ENCODE measurements at regions not wholly inside any gene's neighbourhood (a gene's known extent, or its start where the extent isn't known, plus 50 kb on each side); places are given as distances from the start of the nearest gene placed in this dataset.

DNA sequence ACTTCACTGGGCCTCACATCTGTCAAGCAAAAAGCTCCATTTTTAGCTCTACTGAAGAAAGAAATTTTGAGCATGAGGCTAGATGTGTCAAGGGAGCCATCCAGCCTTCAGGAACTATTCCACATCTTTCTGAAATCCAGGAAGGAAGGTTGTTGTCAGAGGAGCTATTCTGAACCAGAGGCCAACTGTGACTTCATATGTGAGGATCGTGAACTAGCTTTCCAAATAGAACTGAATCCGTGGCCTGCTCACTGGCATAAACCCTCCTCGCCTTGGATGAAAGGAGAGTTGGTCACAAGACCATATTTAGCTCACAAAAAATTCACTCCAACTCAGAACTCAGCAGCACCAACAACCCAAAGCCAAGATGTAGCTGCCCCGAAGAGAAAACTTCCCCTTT, 195.8 kb downstream of the FOXO1 start:
- FAIRE-seq, result no peak

DNA sequence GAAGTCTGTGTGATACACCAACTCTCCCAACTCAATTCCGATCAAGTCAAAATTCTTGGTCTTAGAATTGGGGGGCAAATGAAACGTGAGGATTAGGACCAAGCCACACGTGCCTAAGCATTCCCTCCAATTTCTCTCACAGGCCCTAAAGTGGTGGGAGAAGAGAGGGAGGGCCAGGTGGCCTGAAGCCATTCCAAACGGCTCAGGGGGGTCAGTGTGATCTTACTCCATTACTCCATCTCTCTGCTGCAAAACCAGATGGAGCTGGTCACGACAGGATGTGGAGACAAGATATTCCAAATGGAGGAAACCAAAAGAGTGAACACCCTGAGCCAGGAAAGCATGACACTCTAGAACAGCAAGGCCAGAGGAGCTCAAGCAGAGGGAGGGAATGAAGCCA, 195.4 kb downstream of the FOXO1 start:
- no peak for FAIRE-seq

DNA sequence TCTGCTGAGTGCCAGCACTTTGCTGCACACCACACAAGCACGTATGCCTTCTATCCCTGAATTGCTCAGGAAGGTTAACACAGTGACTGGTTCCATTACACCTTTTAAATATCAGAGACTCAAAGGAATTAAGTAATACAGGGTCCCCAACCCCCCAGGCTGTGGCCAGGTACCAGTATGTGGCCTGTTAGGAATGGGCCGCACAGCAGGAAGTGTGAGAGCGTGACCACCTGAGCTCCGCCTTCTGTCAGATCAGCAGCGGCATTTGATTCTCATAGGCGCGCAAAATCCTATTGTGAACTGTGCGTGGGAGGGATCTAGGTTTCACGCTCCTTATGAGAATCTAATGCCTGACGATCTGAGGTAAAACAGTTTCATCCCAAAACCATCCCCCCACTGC, 194.5 kb downstream of the FOXO1 start:
- FAIRE-seq, result no peak

DNA sequence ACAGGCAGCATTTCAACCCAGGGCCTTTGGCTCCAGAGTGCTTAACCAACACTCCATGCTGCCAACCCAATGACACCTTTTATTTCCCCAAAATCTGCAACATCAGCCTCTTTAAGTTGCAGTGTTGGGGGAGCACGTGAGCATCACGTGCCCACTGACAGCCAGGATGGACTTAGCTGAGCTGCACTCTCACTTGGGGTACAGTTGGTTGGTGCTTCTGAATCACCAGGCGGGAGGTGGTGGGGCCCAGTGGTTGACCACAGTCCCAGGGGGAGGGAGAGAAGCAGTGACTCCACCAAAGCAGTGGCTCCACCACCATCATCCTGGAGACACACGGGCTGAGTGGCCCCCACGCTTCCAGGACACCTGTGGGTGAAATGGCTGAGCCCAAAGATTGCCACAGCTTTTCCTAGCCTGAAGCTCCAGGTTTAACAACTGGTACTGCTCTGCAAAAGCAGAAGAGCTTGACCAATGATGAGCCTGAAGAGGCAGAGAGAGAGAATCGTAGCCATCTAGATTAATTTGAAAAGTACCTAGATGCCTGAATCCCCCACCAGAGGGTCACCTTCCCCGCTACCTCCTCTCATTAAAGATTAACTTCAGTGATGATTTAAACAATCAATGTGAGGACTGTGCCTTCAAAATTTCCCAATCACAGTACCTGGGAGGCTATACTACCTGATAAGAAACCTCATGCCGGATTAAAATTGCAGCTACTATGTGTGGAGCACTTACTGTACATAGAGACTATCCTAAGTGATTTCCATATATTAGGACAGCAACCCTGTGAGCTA, 193.8 kb downstream of the FOXO1 start:
- no peak for FAIRE-seq

DNA sequence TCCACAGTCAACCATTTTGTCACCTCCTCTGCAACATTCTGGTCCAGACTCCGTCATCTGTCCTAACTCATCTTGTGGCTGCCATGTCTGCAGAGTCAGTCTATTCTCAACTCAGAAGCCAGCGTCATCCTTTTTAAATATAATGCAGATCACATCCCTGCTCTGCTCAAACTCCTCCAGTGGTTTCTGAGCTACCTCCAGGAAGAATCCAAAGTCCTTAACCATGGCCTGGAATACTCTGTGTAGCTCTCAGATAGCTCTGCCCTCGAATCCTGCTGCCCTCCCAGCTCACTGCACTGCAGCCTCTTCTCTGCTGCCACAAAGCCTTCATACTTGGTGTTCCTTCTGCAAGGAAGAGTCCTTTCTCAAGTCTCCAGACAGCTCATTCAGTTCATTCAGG, 190.8 kb downstream of the FOXO1 start:
- no peak for FAIRE-seq

DNA sequence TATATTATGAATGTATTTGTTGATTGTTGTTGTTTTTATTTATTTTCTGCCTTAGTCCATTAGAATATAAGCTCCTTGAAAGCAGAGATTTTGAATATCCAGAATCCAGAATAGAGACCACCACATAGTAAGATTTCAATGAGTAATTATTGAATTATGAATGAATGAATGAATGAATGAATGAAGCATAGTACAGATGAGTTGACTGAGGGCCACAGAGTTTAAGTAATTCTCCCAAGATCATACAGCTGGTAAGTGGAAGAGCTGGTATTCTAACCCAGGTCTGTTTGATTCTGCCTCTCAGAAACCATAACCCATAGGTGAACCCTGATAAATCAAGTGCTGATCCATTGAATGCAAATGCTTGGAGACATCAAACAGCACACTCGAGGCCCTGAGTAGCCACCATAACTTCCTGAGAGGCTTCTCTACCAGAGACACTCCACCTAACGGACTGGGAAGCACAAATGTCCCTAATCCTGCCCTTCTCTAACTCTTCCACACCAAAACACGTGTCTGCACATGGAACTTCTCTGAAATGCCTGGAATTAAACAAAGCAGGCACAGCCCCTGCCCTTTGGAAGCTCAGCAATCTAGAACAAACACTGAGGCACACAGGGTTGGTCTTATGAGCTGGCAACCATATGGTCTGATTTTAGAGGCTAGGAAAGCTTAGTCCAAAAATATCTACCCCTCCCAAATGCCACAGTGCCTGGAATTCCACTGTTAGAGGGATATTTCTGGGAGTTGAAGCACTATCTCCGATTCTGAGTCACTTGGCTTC, 190.1 kb downstream of the FOXO1 start:
- no peak for FAIRE-seq

DNA sequence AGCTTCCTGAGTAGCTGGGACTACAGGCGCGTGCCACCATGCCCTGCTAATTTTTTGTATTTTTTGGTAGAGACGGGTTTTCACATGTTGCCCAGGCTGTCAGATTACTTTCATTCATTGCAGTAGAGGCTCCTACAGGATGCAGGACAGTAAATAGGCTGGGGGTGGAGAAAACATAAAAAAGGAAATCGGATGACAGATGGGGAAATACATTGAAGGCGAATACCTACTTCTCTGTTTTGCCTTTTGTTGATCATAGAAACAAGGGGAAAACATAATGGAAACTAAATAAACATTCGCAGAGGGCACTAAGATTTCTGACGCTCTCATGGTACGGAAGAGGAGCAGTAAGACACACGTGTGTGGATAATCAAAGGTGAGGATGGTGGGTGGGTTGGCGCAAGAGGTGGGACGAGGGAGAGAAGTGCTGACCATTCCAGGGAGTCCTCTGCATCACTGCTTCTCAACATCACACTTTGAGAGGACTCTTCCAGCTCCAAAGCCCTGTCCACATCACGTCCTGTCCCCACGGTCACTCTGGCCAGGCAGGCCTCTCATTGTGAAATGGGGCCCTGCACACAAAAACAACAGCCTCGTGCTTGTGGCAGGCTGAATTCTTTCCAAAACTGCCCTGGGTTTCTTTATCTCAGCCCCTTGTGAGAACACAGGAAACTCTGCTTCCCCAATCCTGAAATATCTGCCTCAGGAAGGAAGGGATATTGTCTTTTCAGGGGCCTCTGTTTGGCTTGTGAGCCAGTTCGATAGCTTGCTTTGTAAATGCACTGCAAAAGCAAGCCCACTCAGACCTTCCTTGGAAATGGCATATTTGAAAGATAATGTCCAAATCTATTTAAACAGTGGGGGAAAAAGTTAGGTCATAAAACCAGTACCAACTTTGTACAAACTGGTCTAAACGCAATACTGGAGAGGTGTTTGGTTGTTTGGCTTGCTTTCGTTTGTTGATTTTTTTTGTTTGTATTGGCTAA, 188.5 kb downstream of the FOXO1 start:
- no peak for FAIRE-seq

DNA sequence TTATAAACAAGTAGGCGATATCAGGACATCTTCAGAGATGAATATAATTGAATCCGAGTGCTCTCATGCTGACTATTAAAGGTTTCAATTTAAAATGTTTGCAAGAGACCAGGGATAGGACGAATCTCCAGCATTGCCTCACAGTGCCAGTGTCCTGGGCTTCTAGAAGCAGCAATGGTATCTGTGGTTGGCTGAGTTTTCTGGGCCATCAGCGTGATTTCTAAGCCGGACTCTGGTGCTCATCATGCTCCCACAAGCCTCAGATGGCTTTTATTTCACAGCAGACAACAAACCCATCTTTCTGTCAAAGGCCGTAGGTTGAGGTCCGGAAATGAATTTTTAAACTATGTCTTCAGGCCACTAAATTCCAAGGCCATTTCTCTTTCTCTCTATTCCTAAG, 187.7 kb downstream of the FOXO1 start:
- no peak for FAIRE-seq

DNA sequence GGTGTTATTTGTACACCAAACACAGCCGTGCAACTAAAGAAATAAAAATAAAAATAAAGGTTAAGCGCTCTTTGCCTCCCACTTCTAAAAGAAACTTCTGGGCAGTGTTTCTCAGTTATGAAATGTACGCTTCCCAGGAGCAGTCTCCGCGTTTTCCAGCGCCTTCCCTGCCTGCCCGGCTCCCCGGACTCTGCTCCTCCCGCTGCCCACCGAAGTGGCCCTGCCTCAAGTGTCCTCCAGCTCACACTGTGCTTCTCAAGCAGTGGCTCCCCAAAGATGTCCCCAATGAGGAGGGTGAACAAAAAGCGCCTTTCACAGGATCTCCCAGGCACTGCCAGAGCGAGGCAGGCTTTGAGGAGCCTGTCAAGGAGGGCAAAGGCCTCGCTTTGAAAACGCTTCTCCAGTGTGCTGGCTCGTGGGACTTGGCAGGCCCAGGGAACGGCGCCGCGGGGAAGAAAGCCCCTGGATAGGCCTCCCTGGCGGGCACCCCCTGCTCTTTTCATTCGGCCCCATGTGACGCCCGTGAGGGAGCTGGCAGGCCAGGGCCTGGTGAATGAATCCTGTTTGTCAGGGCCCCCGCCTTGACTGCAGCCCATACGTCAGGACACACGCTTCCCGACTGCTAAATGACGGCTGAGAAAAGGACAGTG, 187.1 kb downstream of the FOXO1 start:
- FAIRE-seq, result no peak

DNA sequence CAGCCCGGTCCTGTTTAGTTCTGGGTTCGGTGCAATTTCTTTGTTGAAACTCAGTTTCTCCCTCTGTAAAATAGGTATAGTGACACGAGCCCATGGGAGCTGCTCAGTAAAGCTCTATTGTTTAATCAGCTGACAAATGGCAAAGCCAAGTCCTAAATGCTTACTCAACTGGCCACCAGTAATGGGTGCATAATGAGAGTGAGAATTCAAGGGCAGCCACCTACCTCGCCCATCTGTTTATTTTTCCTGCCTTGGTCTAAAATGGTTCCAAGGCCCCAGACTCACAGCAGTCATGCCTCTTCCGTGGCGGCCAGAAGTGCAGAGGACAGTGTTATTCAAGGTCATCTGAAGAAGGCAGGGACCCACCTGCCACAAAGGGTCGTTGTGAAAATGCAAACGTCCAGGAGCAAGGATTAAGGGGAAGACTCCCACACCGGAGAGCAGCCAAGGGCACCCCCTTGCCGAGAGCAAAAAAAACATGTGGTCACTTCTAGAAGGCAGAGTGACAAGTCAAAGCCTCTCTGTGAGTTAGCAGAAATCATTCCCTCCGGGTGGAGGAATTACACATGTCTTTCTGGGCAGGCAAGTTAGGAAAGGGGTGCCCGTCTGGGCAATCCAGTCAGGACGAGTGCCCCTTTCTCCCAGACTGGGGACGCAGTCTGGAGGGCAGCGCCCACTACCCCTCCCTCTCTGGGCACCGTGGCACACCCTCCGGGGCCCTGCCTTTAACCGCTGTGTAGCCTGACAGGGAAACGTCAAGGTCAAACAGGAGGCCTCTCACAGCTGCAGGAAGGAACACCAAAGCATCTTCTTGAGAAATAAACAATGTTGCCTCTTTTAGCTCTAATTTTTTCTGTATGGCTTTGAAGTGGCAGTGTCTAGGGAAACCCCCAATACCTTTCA, 186.2 kb downstream of the FOXO1 start:
- FAIRE-seq, result no peak

DNA sequence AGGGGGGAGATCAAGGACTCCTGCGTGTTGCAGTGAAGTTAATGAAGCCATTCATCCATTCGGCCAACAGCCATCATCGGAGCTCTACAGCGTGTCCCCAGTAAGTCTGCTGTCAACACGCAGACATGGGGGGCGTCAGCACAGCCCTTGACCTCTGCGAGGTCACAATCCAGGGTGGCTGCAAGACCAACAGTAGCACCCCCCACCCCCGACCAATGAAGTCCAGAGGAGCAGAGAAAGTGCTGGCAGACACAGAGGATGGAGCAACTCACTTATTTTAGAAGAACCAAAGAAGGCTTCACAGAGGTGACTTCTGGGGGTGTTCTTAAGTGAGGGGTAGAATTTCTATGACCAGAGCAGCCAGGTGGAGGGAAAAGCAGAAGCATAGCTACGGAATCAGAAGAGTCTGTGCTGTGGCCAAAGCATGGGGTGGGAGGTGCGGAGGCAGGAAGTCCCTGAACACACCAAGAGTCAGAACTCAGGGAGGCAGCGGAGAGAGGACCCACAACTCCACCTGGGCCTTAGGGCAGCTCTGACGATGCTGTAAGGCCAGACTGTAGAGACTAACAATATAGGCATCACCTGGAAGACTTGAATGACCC, 185.4 kb downstream of the FOXO1 start:
- FAIRE-seq, result no peak

DNA sequence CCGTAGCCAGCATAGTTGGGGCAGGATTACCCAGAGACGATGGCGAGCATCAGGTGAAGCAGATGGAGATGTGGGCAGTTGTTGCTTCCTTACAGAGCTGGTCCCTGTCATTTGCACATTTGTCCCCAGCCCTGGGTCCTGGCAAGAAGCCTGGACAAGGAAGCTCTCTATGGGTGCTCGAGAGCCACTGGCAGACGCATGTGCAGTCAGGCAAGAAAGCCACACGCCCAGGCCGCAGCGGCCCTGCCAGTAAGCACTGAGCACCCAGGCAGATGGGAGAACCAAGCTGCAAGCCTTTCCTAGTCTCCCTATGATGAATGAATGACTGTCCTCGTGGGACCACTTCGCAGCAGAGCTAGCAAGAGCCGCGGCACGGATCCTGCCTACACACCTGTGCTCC, 182.8 kb downstream of the FOXO1 start:
- no peak for FAIRE-seq

DNA sequence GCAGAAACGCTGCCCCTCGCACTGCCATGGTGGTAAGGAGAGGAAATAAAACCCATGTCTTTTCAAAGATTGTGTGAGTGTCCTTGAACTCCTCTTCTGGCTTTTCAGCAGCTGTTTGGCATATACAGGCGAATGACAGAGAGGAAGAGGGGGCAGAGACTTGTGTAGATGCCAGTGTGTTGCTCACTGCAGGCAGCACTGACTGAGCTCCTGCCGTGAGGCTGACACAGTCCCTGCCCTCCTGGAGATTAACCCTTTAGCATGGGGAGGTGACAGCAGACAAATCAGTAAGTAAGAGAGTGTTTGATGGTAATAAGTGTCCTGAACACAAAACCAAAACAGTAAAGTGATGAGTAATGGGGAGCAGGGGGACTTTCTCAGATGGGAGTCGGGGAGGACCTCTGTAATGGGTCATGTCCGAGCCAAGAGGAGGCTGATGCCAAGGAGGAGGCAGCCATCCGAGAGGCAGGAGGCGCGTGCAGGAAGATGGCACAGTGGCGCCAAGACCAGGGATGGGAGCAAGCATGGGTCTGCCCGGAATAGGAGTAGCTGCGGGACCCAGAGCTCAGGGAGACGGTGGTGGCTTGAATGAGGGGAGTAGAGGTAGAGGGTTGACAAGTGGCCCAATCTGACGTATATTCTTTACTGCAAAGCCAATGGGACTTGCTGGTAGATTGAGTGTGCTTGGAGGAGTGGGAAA, 182.2 kb downstream of the FOXO1 start:
- no peak for FAIRE-seq

DNA sequence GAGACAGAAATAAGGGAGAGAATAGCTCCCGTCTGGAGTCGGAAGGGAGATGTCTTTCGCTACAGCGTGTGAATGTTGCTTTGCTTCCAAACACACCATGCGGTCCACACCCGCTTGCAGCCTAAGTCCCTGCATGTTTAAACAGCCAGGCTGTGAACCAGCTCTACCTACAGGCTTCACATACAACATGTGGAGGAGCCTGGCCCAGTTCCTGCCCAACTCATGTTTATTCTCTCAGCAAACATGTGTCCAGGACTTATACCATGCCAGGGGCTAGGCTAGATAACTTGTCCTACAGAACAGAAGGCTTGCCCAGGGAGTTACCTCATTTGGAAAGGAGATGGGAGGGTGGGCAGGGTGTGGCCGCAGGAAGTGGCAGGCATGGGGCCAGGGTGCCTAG, 181.5 kb downstream of the FOXO1 start:
- no peak for FAIRE-seq

DNA sequence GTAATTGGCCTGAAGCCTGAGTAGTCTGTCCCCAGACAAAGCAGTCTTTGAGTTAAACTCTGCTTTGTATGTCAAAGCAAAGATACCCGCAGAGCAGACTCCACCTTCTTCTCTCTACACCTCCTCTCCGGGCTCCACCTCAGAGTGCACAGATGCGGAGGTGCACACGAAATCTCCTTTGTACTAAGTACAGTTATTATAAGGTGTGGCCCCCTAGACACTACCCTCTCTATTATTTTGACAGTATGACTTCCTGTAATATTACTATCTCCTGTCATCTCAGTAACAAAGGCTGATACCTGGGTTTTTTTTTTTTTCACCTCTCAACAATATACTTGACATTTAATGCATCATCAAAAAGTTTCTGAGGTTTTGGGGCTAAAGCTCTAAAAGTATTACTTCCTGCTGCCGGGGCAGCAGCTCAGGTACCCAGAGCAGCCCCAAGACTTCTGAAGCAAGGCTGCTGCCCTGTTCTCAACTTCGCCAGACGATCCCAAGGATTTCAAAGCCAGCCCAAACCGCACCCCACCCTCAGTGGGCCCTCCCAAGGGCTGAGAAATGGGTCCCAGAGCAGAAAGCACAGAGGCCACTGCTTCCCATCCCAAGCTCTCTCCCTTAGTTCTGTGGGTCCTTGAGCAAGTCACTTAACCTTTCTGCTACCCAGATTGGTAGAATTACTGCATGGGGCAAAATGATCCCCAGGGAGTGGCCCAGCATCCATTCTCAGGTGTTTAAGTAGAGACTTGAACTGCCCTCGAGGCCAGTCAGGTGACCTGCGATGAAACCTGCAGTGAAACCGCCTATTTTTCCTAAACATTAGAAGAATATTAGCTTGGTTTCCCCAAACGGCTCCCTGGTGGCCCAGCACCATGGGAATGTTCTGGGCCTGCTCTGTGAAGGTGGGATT, 180.6 kb downstream of the FOXO1 start:
- no peak for FAIRE-seq

DNA sequence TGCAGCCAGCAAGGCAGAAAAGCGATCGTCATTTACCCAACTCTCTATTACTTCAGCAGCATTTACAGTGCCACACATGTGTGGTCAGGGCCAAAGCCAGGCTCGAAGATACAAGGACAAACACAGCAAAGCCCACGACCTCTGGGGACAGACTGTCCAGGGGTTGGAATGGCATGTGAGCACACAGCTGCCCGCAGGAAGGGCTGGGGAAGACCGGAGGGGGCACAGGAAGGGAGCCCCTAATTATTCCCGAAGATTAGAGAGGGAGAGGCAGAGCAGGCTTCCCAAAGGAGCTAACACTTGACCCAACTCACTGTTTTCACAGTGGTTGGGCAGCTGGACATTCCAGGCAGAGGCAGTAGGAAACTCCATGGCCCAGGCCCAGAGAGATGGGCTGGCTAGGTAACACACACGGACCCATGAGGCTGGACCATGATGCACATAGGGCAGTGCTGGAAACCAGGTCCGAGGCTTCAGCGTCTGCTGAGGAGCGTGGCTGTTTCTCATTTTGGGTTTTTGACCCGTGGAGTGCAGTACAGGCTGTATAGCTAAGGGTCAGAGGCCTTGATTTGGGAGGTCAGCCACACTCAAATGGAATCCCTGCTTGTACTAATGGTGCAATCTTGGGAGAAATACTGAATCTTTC, 179.8 kb downstream of the FOXO1 start:
- no peak for FAIRE-seq

DNA sequence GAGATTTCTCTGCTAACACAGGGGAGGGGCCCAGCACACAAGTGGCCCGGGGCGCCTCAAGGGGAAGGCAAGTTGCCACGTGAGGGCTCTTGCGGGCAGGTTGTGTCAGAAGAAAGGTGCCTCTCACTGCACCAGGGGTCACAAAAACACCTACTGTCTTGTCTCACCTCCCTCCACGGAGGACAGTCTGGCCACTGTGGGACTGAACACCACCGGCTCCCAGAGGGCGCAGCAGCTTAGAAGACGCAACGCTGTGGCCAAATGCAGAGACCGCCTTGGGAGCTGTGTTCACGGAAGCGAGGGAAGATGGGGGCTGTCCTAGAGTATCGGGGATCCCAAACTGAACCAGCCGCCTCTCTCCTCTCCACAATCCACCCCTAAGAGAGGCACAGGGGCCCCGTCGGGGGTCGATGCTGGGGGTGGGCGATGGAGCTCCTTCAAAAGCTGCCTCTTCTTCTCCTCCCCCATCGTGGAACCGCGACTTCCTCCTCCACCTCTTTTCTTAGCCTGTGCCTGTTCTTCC, 177.5 kb downstream of the FOXO1 start:
- FAIRE-seq, result no peak

DNA sequence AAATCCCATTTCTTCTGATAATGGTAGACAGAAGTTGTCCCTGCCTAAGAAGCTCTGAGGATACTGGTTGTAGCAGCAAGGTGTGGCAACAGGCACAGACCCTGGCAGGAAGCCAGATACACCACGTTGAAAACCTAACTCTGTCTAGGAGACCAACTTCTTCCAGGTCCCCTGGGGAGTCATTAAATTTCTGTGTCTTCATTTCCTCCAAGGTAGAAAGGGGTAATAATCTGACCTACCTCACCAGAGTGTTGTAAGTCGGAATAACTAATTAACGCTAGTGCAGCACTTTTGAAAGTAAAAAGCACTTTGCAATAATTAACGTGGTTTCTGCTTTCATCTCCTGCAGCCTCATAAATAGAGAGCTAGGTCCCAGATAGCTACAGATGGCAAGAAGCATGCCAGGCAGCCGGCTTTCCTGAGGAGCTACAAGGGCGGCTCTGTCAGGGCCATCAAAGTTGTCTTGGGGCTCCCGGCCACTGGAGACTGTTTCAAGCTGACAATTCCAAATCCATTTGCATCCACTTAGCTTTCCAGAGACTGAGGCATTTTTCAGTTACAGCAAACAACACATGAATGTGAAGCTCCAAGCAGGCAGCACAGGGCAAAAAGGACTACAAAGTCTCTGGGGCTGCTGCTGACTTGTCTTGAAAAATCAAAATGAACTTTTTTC, 176.2 kb downstream of the FOXO1 start:
- FAIRE-seq, result no peak
